Inflammatory macrophage (primary cell): ENCODE measurements at regions not wholly inside any gene's neighbourhood (a gene's known extent, or its start where the extent isn't known, plus 50 kb on each side); places are given as distances from the start of the nearest gene placed in this dataset.
"Not testable (repeated sequence)": the region's sequence is repeated elsewhere in the genome, so short reads cannot be mapped to it uniquely, and the experiment has no call there.

ENCODE experiments used
- DNase-seq, 2 donors: peaks; one replicate each; pipeline ENCODE4 v3.0.0-alpha.2; 2020 to 2022

DNA sequence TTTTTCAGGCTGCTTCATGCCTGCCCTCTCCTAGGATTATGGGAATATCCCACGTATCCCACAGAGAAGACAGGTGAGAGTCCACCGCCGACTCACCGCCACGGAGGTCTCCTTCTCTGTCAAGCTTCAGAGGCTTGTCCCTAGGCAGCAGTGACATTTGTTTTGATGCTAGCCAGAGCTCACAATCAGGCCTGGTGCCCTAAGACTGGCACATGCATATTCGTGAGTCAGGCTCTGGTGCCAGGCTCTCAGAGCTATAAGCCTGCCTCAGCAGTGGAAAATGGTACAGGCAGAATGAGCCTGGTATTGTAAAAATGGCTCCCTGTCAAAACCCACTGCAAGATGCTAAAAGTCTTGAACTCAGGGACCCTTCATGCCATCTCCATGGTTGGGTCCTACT is 65.5 kb downstream of the RBMY1A1 start:
- no peak for DNase-seq

- DNase-seq = no peak
Observed at GRCh38 chrY:21601524-21601923, 66.8 kb downstream of the RBMY1A1 start.

DNA sequence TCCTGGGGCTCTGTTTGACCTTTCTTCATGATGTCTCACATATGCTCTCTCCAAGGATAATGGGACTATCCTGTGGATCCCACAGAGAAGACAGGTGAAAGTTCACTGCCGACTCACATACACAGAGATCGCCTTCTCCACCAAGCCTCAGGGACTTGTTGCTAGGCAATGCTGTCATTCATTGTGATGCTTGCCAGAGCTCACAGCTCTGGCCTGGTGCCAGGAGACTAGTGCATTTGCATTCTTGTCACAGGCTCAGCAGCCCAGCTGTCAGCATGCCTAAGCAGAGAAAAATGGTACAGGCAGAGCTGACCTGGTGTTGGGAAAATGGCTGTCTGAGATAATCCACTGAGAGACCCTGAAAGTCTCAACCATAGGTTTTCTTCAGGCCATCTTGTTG is 67.9 kb downstream of the RBMY1A1 start:
- DNase-seq = no peak

DNA sequence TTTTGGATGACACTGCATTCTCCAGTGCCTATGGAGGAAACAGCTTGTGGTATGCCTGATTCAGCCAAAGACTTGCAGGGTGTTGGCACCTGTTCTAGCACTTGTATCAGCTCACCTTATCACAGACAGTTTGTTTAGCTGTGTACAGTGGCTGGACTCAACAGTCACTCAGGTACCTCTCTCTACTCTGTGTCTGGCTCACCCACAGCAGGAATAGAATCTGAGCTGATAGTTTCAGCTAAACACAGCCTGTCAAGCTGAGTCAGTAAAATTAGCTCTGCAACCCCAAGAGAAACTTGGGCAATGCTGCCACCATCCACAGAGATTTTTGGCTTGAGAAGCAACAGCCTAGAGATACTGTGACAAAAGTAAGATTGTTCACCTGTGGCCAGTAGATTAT is 101.5 kb downstream of the RBMY1A1 start:
- no peak for DNase-seq

DNA sequence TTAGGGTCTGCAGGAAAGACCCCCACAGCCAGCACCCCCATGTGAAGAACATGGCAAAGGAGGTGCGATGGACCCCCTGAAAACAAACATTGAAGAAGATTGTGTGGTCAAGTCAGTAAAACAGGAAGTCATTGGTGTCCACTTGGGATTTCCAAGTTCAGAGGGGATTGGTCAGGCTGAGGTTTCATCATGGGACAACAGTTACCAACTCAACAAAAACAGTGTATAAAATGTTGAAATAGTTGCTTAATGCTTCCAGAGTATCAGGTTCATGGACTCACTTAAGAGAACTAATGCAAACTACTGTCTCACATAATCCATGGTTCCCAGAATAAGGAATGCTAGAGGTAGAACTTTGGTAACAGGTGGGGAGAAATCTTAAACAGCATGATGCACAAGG is 115.8 kb downstream of the RBMY1A1 start:
- peak; percentile 31 to 39 for DNase-seq

DNA sequence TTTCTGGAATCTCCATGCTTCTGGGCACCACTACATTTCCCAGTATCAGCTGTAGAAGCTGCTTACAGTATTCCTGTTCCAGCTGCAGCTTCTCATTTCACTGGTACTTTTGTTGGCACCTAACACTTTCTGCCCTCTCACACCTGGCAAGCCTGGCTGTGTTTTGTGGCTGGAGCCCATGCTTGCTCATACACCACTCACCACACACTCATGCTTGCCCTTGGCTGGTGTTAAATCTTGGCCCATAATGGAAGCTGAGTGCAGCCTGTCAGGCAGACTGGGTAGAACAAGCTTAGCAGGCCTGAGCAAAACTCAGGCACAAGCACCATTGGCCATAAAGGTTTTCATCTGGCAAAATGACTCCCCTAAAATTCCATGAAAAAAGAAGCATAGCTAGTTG is 124.4 kb downstream of the RBMY1A1 start:
- not testable (repeated sequence) for DNase-seq

DNA sequence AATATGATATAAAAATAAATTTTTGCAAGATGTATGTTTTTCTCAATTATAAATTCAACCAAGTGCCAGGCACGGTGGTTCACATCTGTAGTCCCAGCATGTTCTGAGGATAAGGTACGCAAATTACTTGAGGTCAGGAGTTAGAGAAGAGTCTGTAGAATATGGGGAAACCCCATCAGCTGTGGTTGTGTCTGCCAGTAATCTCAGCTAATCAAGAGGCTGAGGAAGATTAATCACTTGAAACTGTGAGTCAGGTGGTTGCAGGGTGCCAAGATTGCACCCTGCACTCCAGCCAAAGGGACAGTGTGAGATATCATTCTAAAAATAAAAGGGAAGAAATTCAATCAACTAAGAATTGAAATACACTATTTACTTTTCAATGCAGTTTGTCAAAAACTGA is 144.9 kb downstream of the RBMY1A1 start:
- not testable (repeated sequence) for DNase-seq

DNA sequence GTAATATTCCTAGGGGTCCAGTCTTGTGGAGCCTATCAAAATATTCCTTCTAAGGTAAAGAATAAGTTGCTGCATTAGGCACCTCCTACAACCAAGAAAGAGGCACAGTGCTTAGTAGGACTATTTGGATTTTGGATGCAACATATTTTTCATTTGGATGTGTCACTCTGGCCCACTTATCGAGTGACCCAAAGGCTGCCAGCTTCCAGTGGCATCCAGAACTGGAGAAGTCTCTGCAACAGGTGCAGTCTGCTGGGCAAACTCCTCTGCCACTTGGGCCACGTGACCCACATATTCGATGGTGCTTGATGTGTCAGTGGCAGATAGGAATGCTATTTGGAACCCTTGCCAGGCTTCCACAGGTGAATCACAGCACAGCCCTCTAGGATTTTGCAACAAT is 151.7 kb downstream of the RBMY1A1 start:
- DNase-seq = not testable (repeated sequence)

- not testable (repeated sequence) for DNase-seq
Observed at GRCh38 chrY:21701951-21702350, 167.3 kb downstream of the RBMY1A1 start.

DNA sequence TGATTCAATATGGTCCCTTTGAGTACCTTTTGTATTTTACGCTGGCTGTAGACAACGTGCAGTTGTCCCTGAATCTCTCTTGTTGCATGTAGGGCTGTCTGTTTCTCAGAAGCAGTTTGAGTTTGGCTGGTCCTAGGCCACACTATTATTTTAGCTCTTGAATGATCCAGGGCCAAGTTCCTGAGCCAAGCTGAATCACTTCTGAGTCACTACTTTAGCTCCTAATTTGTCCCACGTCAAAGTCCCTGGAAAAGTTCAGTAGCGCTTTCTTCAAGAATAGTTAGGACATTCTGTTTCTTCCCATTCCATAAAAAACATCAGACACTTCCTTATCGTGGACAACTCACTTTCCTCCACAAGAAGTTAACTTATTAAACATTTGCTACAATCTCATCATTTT is 168.2 kb downstream of the RBMY1A1 start:
- not testable (repeated sequence) for DNase-seq

DNA sequence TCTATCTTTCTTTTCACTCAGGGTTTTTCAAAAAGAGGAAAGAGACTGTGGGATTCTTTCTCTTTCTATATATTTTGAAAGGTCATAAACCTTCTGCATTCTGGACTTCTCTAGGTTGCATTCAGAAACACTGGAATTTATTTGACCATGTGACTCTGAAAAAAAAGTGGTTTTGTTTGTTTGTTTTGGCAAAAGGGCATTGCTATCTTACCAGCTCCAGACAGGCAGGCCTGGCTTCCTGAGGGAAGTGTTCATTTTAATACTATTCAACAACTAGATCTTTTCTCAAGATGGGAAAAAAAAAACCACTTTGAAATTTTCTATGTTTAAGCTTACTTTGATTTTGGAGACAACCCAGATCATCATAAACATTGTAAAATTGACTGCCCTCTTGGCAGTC is 170.6 kb downstream of the RBMY1A1 start:
- no peak for DNase-seq

- DNase-seq = not testable (repeated sequence)
Observed at GRCh38 chrY:21706611-21707010, 171.9 kb downstream of the RBMY1A1 start.

DNA sequence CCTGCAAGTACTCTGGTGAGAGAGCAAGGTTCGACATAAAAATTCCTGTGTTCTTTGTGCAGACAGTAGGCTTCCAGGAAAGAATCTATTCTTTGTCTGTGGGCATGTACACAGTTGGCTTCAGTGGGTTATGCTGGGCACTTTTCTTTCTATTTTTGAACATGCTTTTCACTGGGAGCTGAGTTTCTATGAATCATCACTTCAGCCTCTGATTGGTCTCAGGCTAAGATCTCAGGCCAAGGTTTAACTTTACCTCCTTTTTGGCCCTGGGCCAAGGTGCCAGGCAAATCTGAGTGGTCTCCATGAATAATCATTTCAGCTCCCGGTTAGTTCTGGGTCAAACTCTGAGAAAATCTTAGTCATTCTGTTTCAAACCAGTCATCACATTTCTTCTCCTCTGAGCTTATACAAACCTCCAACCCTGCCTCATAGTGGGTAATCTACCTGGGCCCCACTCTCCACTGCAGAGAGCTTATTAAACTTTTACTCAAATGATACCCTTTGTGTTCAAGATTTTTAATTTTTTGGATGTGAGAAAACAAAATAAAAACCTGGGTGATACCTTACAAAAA is 158.8 kb downstream of the RBMY1D start:
- not testable (repeated sequence) for DNase-seq

GRCh38 chrY:21744998-21745397 is 149.3 kb downstream of the RBMY1D start:
- not testable (repeated sequence) for DNase-seq

GRCh38 chrY:21760243-21760642 is 134.1 kb downstream of the RBMY1D start:
- DNase-seq = not testable (repeated sequence)

DNA sequence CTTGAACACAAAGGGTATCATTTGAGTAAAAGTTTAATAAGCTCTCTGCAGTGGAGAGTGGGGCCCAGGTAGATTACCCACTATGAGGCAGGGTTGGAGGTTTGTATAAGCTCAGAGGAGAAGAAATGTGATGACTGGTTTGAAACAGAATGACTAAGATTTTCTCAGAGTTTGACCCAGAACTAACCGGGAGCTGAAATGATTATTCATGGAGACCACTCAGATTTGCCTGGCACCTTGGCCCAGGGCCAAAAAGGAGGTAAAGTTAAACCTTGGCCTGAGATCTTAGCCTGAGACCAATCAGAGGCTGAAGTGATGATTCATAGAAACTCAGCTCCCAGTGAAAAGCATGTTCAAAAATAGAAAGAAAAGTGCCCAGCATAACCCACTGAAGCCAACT is 126.5 kb downstream of the RBMY1D start:
- not testable (repeated sequence) for DNase-seq

DNA sequence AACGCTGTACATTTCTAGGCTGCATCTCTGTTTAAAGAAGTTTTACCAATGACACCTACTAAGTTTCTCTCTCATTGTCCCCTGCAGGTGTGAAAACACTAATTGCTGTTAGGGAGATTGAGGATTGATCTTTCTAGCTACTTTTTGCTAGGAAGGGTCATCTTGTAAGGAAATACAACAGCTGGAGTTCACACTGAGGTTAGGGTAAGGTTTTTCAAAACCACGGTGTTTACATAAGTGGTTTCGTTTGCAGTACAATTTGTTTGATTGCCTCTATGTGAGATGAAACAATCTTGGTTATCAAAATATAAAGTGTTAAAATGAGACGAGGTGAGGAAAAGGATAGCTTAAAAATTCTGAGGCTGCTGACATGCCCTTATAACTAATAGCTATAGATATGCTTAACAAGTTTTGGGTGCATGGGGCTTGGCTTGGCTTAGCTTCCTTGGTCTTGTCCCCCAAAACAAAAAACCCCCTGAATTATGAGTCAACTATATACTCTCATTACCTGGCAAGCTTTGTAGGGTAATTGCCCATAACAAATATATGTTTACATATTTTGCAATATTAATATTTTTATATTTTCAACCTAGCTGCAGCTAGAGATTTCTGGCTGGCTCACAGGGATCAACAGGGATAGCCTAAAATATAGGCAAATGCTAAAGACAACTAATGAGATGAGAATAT is 112.0 kb downstream of the RBMY1D start:
- DNase-seq = not testable (repeated sequence)

DNA sequence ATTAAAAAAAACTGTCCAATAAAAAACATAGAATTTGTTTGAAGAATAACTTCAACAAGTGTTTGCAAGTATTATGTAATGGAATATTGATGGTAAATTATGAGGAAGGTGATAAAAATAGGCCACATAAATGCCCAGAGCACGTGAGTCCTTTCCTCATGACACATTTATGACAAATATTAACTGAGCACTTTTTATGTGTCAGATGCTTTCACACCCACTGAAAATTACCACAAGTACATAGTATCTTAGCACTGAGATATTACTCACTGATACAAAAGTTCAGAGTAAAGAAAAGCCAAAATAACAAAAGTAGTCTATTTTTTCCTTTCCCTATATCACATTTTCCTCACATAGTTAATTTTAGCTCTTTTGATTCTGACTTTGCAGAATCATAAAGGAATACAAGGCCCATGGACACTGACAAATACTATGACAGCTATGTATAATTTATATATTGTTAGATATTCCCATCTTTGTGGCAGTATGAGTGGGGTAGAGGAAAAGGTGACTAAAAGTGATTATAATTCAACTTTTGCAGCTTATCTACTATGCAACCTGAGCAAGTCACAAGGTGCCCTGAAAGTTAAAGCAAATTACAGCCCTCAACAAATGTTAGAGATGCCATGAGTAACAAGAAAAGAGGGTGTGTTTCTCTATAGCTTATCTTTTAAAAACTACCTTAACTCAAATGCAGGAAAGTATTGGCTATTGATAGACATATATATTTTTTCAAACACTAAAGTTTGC is 80.7 kb downstream of the RBMY1D start:
- DNase-seq = peak; percentile 63 to 67

DNA sequence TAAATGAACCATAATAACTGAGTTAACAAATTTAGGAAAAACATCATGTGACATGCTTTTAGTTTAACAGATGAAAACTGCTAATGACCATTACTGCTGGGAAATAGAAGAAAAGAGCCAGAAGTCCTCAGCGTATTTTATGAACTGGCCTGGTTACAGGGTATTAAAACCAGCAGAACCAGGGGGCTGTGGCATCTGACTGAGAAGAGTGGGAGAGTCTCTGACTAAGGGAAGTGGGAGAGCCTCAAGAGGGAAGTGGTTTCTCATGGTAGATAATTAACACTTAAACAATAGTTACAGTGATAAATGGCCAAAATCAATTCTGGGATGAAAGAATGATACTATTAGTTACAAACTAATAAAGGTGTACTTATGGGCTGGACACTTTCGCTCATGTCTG is 79.8 kb downstream of the RBMY1D start:
- peak; percentile 33 to 68 for DNase-seq

GRCh38 chrY:21821881-21822280 is 72.4 kb downstream of the RBMY1D start:
- DNase-seq = no peak

- no peak for DNase-seq
Observed at GRCh38 chrY:21827593-21827992, 66.7 kb downstream of the RBMY1D start.
